Stimulated activated CD4-positive, alpha-beta T cell treated with anti-CD3 and anti-CD28 coated beads, Interleukin-1b, Interleukin-23, amount 100 ng/mL, for 4 hours (primary cell): ENCODE measurements at regions not wholly inside any gene's neighbourhood (a gene's known extent, or its start where the extent isn't known, plus 50 kb on each side); places are given as distances from the start of the nearest gene placed in this dataset.

ENCODE experiments used
- DNase-seq, 2 donors: peaks; one replicate each; pipeline ENCODE4 v3.0.0-alpha.2; 2020; ENCODE audit warnings: low read depth in 2 of 2

GRCh38 chr18:77572537-77572936 lies 322.9 kb downstream of the GALR1 start:
- no peak for DNase-seq

- DNase-seq = no peak
Measured at GRCh38 chr18:77573571-77573970, 323.9 kb downstream of the GALR1 start.

- DNase-seq = no peak
Measured at GRCh38 chr18:77590943-77591515, 341.4 kb downstream of the GALR1 start.

- DNase-seq = no peak
Measured at GRCh38 chr18:77597726-77598125, 348.1 kb downstream of the GALR1 start.

GRCh38 chr18:77600674-77601073 lies 351.0 kb downstream of the GALR1 start:
- no peak for DNase-seq

- DNase-seq = no peak
Measured at GRCh38 chr18:77601567-77601966, 351.9 kb downstream of the GALR1 start.

GRCh38 chr18:77607087-77607486 lies 357.4 kb downstream of the GALR1 start:
- DNase-seq = no peak

- no peak for DNase-seq
Measured at GRCh38 chr18:77608807-77609206, 359.2 kb downstream of the GALR1 start.

GRCh38 chr18:77617694-77618093 lies 368.0 kb downstream of the GALR1 start:
- no peak for DNase-seq

- DNase-seq = no peak
Measured at GRCh38 chr18:77619525-77619924, 369.9 kb downstream of the GALR1 start.

GRCh38 chr18:77622009-77622692 lies 372.5 kb downstream of the GALR1 start:
- no peak for DNase-seq

- no peak for DNase-seq
Measured at GRCh38 chr18:77632758-77633157, 383.1 kb downstream of the GALR1 start.

- DNase-seq = no peak
Measured at GRCh38 chr18:77634494-77634893, 384.8 kb downstream of the GALR1 start.

GRCh38 chr18:77635451-77635850 lies 385.8 kb downstream of the GALR1 start:
- no peak for DNase-seq

GRCh38 chr18:77635858-77636257 lies 386.2 kb downstream of the GALR1 start:
- no peak for DNase-seq

- no peak for DNase-seq
Measured at GRCh38 chr18:77645170-77645872, 395.7 kb downstream of the GALR1 start.

- DNase-seq = no peak
Measured at GRCh38 chr18:77647472-77647871, 397.8 kb downstream of the GALR1 start.

GRCh38 chr18:77648411-77648810 lies 398.8 kb downstream of the GALR1 start:
- DNase-seq = no peak

GRCh38 chr18:77650799-77651385 lies 401.2 kb downstream of the GALR1 start:
- DNase-seq = peak; percentile 21 to 49

- no peak for DNase-seq
Measured at GRCh38 chr18:77651441-77651840, 401.8 kb downstream of the GALR1 start.

GRCh38 chr18:77653792-77654191 lies 404.1 kb downstream of the GALR1 start:
- no peak for DNase-seq

GRCh38 chr18:77654302-77654701 lies 404.7 kb downstream of the GALR1 start:
- DNase-seq = no peak
